Gastroesophageal sphincter (tissue), 3 donors: ENCODE measurements at regions not wholly inside any gene's neighbourhood (a gene's known extent, or its start where the extent isn't known, plus 50 kb on each side); places are given as distances from the start of the nearest gene placed in this dataset.

ENCODE experiments used
- CTCF ChIP-seq, 4 experiments: fragments of 200-600 bp in 2 of 4; fragments of 450-650 bp in 2 of 4; sonication (generic) in 1 of 4; IDR thresholded peaks; one replicate each; pipeline ENCODE4 v1.5.1; 2017 to 2019; ENCODE audit warnings: antibody characterized with exemption in 4 of 4, mild to moderate bottlenecking in 2 of 4, moderate library complexity in 2 of 4
- EP300 ChIP-seq: sonication (generic); formaldehyde crosslinking; IDR thresholded peaks from one replicate; pipeline ENCODE4 v1.6.1; 2017; ENCODE audit warnings: antibody characterized with exemption, mild to moderate bottlenecking
- POLR2A ChIP-seq, 2 donors: fragments of 450-650 bp; IDR thresholded peaks; one replicate each; pipeline ENCODE4 v1.6.1; 2017; ENCODE audit warnings: antibody characterized with exemption in 2 of 2, mild to moderate bottlenecking in 2 of 2, moderate library complexity in 1 of 2

- no peak for TF ChIP-seq CTCF (IDR thresholded peaks at IDR 0.05)
- TF ChIP-seq POLR2A (IDR thresholded peaks at IDR 0.05): no peak
- TF ChIP-seq EP300: no peak
Measured at GRCh38 chr13:54972838-54973237, 1944.2 kb downstream of the OLFM4 start.
